ENCODE measurements at regions not wholly inside any gene's neighbourhood (a gene's known extent, or its start where the extent isn't known, plus 50 kb on each side); places are given as distances from the start of the nearest gene placed in this dataset.
A peak's percentile ranks its signal among the peaks of the same experiment; 100 is the strongest.
"Not testable (repeated sequence)": the region's sequence is repeated elsewhere in the genome, so short reads cannot be mapped to it uniquely, and the experiment has no call there.

DNA sequence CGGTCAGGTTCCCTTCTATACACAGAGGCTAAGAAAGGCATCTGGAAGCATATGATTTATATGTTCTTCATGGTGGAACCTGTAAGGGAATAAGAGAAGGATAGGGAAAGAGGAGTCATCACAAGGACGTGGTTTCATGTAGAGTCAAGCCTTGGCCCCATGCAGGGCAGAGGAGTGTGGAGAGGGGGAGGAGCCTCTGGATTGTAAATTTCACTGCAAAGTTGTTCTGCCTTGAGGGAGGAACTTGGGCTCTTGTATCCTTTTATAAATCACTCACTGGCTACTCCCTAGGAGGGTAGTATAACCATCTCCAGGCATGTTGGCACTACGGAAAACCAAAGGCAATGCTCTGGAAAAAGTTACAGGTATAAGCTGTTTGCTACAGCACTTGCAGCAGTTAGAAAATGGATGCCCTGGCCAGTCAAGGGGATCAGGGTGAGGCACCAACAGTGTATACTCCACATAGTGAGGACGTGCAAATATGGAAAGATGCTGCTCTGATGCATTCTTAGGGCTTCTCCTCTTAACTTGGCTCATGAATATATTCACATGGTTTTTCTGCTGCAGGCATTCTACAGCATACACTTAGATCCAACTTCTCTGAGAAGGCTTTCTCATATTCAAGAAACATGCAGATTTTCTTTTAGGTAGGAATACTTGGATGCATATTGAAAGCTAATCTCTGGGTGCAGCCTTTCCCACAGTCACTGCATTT is 60.3 kb upstream of the ZNF81 start:
- no peak for DNase-seq (ENCODE audit: low read depth)

DNA sequence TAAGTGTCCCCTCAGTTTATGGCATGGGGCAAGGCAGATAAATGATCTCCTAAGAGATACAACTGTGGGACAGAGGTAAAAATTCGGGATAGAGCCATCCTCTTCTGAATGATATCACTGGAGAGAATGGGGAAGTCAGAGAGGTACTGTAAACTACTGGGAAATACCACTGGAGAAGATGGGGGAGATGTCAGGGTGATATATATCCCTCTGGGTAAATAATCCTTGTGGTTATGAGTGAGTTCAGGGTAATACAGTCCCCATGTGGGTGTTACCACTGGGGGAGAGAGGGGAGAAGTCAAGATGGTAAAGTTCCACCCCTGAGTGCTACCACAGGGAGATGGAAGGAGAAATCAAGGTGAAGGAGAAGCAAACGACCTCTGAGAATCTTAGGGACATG is 63.9 kb upstream of the ZNF81 start:
- DNase-seq (ENCODE audit: low read depth), result no peak

DNA sequence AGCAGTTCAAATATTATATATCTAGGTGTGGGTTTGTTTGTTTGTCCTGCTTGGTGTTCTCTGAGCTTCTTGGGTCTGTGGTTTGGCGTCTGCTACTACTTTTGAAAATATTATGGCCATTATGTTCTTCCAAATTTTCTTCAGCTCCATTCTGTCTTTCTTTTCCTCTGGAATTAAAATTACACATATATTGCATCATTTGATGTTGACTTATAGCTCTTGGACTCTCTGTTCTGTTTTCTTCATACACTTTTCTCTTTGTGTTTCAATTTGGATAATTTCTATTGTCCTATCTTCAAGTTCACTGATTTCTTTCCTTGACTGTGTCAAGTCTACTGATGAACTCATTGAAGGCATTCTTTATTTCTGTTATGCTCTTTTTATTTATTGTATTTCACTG is 65.2 kb upstream of the ZNF81 start:
- DNase-seq (ENCODE audit: low read depth), result no peak

DNA sequence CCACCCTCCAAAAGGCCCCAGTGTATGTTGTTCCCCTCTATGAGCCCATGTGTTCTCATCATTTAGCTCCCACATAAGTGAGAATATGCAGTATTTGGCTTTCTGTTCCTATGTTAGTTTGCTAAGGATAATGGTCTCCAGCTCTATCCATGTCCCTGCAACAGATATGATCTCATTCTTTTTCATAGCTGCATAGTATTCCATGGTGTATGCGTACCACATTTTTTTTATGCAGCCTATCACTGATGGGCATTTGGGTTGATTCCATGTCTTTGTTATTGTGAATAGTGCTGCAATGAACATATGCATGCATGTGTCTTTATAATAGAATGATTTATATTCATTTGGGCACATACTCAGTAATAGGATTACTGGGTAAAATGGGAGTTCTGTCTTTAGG is 73.9 kb upstream of the ZNF81 start:
- not testable (repeated sequence) for DNase-seq (ENCODE audit: low read depth)

DNA sequence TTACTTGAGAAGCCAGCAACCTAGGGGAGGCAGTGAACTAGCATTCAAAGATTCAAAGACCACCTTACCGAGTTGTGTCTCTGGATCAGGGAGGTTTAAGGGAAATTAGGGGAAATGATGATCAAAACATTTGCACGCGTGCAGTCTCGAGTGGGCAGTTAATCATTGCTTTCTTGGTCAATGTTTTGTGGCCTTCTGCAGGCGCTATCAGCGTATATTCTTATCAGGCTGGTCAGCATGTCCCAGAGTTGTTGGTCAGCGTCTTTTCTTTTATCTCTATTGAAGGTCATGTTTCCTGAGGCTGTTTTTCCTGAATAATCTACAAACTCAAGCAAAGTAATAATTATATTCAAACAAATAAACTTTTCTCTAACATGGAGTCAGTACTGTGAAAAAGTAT is 84.0 kb upstream of the ZNF81 start:
- no peak for DNase-seq (ENCODE audit: low read depth)

DNA sequence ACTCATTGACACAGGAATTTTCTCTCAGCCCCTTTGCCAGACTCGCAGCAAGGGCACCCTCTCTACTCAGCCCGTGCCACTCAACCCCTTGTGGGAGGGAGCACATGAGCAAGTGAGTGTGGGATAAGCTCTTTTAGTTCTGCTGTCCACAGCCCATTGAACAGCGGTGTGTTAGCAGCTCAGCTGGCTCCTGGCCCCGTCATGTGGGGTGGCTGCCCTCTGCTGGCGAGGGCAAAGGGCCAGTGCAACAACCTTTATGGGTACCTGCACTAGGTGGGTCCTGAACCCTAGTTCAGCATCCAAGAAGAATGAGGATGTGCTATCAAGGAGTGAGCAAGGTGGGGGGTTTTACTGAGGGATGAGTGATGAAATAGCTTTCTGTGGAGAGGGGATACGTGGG is 85.0 kb upstream of the ZNF81 start:
- peak; percentile 15 for DNase-seq (ENCODE audit: low read depth)

DNA sequence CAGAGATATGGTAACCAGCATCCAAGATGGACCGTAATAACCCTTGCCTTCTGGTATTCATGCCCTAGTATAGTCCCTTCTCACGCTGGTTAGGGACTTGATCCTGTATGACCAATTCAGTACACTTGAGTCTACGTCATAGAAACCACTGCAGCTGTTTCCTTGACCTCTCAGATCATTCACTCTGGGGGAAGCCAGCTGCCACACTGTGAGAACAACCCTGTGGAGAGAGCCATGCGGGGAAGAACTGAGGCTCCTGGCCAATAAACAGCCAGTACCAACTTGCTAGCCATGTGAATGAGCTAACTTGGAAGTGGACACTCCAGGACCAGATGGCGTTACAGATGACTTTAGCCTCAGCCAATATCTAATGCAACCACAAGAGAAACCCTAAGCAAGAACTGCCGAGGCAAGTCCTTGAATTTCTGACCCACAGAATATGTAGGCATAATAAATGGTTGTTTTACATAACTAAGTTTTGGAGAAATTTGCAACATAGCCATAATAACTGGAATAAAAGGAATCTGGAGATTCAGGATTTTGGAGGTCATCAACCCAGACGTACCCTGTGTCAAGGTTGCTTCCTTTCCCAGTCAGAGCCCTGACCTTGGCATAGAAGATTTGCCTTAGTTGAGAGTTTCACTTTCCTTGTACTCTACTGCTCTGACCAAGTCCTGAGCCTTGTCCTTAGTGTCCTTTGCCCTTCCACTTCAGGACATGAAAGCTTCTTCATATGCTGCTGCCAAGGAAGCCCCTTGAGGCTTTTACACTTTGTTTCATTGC is 87.3 kb upstream of the ZNF81 start:
- DNase-seq (ENCODE audit: low read depth), result no peak

DNA sequence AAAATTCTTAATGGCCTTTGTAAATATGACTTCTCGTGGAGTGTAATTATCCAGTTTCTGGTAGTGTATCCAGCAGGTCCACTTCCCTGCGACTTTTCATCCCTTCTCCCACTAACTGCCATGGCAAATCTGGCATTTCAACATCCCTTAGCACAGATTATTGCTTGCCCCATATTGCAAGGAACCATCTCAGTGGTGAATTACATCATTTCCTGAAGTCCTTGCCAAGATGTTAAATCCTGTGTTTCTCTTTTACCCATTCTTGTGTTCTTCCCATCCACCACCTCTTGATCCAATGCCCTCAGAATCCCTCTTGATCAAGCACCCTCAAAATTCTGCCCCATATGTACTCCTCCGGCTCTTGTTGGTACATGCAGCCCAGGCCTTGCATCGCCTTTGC is 88.1 kb upstream of the ZNF81 start:
- DNase-seq (ENCODE audit: low read depth), result no peak

DNA sequence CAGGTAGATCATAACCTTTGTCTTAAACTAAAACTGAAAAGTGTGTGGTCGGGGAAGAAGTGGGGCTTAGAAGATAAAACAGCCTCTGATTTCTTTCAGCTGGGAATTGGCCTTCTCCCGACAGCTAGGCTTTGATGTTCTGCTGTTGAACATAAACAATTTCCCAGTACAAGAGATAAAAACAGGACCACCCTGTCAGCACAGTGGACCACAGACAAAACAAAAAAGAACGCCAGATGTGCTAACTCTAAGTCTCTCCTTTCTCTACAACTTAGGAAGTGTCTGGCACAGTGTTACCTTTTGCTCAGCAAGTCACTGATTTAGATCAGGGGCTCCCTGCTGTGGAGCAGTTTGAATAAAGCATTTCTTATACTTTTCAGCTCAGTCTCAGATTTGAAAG is 87.5 kb upstream of the UXT start:
- no peak for DNase-seq (ENCODE audit: low read depth)

DNA sequence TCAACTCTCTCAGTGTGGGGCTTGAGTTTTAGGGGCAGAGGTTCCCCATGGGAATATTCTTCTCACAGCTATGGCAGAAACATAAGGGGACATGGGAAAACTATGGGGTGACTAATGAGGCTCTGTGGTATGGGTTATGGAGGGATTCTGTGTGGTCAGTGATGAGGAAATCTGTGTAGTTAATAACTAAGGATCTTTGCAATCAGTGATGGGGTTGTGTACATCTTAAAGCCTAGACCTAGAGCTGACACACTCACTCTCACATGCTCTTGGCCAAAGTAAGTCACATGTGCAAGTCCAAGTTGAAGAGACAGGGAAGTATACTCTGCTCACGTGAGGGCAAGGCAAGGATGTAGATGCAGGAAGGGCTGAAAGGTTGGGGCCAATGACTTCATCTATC is 86.4 kb upstream of the UXT start:
- no peak for DNase-seq (ENCODE audit: low read depth)

DNA sequence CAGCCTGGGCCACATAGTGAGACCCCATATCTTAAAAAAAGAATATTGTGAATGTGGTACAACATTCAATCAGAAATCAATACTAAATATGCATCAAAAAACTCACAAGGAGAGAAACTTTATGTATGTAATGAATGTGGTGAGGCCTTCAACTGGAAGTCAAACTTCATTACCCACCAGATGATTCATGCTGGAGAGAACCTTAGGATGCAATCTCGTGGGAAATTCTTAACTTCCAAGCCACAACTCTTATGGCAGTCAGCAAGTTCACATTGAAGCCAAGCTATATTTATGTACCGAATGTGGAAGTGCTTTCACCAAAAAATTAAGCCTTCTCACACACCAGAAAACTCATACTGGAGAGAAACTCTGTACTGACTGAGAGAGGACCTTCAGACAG is 84.5 kb upstream of the UXT start:
- DNase-seq (ENCODE audit: low read depth), result no peak

DNA sequence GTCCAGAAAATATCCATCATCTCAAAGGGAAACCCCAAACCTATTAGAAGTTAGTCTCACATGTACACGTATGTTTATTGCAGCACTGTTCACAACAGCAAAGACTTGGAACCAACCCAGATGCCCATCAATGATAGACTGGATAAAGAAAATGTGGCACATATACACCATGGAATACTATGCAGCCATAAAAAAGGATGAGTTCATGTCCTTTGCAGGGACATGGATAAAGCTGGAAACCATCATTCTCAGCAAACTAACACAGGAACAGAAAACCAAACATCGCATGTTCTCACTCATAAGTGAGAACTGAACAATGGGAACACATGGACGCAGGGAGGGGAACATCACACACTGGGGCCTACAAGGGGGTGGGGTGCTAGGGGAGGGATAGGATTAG is 79.9 kb upstream of the UXT start:
- DNase-seq (ENCODE audit: low read depth), result not testable (repeated sequence)

DNA sequence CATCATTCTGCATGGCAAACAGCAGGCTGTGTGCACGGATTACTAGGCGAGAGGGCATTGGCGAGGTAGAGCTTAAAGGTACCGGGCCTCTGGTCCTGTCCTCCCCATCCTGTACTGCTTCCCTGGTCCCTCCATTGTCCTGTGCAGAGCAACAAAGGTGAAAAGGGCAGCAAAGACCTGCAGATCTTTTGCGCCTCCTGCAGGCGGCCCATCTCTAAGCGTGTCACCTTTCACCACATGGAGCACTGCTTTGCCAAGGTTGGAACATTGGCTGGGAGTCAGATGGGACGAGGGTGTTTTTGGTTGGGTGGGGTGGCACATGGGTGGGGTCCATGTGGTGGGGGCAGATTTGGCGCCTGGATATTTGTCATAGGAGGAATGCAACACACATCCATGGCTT is 64.7 kb upstream of the UXT start:
- no peak for DNase-seq (ENCODE audit: low read depth)

DNA sequence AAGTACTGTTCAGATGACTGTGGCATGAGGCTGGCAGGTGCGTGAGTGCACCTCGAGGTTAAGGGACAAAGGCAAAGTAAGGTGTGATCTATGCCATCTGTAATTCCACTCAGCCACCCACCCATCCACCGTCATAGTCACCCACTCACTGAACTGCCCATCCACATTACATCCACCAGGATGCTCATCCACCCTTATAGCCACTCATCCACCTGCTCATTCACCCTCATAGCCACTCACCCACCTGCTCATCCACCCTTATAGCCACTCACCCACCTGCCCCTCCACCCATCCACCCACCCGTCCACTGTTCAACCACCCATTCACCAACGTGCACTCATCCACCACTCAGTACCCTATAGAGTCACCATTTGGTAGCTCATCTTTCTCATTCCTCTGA is 64.1 kb upstream of the UXT start:
- no peak for DNase-seq (ENCODE audit: low read depth)

DNA sequence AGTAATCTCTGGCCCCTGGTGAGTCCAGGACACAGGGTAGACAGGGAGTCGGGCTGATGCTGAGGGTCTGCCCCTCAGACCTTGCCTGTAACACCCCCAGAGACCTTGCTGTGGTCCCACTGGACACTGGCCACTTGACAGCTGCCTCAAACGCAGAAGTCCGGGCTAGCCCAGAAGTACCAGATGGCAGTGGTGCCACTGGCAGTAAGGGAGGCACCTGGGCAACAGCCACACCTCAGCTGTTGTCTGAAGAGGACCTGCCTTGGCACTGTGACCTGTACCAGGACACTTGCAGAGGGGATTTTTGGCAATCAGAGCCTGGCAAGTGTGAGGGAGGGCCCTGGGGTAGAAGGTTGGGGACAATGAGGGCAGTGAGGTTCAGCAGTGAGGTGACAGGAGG is 63.3 kb upstream of the UXT start:
- no peak for DNase-seq (ENCODE audit: low read depth)

DNA sequence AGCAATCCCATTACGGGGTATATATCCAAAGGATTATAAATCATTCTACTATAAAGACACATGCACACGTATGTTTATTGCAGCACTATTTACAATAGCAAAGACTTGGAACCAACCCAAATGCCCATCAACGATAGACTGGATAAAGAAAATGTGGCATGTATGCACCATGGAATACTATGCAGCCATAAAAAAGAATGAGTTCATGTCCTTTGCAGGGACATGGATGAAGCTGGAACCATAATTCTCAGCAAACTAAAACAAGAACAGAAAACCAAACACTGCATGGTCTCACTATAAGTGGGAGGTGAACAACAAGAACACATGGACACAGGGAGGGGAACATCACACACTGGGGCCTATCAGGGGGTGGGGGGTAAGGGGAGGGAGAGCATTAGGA is 56.1 kb upstream of the UXT start:
- not testable (repeated sequence) for DNase-seq (ENCODE audit: low read depth)

DNA sequence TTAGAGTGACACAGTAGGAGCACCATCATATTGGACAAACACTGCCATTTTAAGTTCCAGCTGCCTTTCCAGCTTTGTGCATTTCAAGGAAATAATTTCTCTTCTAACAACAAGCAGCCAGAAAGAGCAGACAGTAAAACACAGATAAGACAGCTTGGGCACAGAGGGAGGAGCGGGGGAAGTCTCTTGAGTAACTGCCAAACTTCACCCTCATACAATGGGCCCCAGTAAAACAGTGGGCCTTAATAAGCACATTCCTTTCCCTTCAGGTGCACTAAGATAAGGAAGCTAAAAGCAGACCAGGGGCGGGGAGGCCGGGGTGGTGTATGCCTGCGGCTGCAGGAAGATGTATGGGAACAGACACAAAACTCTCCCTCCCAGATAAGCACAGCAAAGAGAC is 53.7 kb upstream of the UXT start:
- DNase-seq (ENCODE audit: low read depth), result not testable (repeated sequence)

DNA sequence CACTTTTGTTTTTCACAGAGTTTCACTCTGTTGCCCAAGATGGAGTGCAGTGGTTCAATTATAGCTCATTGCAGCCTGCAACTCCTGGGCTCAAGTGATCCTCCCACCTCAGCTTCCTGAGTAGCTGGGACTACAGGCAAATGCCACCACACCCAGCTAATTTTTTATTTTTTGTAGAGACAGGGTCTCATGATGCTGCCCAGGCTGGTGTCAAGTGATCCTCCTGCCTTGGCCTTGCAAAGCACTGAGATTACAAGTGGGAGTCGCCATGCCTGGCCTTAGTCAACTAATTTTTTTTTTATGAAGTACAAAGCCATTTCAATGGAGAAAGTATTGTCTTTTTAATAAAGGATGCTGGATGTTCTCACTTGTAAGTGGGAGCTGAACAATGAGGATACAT is 51.3 kb upstream of the UXT start:
- DNase-seq (ENCODE audit: low read depth), result no peak

All from HT1080 (cell line).